CD4-positive, alpha-beta T cell (primary cell): ENCODE measurements at regions not wholly inside any gene's neighbourhood (a gene's known extent, or its start where the extent isn't known, plus 50 kb on each side); places are given as distances from the start of the nearest gene placed in this dataset.

ENCODE experiments used
- ATAC-seq: fragments of 200-7000 bp; cut with Tn5 transposase; one replicate; pipeline ENCODE4 v1.10.0; 2022; ENCODE audit warnings: mild to moderate bottlenecking; ENCODE audit not compliant: poor library complexity
- CTCF ChIA-PET: fragments of 350-600 bp; sonication (Branson Sonifier 250); formaldehyde crosslinking; loops from one replicate; lab custom pipeline; 2021; ENCODE audit warnings: antibody characterized with exemption, inconsistent platforms; lab: Charles Lee
- POLR2A ChIA-PET: fragments of 350-600 bp; sonication (Branson Sonifier 250); formaldehyde crosslinking; loops from one replicate; lab custom pipeline; 2021; ENCODE audit warnings: antibody characterized with exemption, inconsistent platforms; lab: Charles Lee
- DNase-seq, 14 experiments: peaks; one replicate each; pipeline ENCODE4 v3.0.0-alpha.2; 2013 to 2020; ENCODE audit warnings: mixed read lengths in 2 of 14
- H3K27ac ChIP-seq, 2 donors: one replicate each; pipeline versions ENCODE4 v1.5.1 to v1.7.0; 2013; ENCODE audit warnings: low read length in 2 of 2, low read depth in 1 of 2, mild to moderate bottlenecking in 1 of 2
- H3K27me3 ChIP-seq, 2 experiments: 1 replicate in 1 of 2; 2 replicates in 1 of 2; pipeline versions ENCODE4 v1.6.1 to v1.7.0; 2013; ENCODE audit warnings: low read length in 2 of 2, control low read depth in 1 of 2, mild to moderate bottlenecking in 1 of 2, moderate library complexity in 1 of 2; ENCODE audit not compliant: insufficient read depth in 2 of 2, control insufficient read depth in 1 of 2
- H3K36me3 ChIP-seq: one replicate; pipeline ENCODE4 v1.6.1; 2013; ENCODE audit warnings: low read length, control low read depth; ENCODE audit not compliant: insufficient read depth
- H3K4me1 ChIP-seq: one replicate; pipeline ENCODE4 v1.6.1; 2013; ENCODE audit warnings: low read length, control low read depth; ENCODE audit not compliant: insufficient read depth
- H3K4me3 ChIP-seq: one replicate; pipeline ENCODE4 v1.5.1; 2013; ENCODE audit warnings: mild to moderate bottlenecking, low read length, moderate library complexity
- H3K9me3 ChIP-seq, 2 experiments: 1 replicate in 1 of 2; 2 replicates in 1 of 2; pipeline versions ENCODE4 v1.6.1 to v1.7.0; 2013; ENCODE audit warnings: low read length in 2 of 2, mild to moderate bottlenecking in 2 of 2, control low read depth in 1 of 2, moderate library complexity in 1 of 2; ENCODE audit not compliant: control insufficient read depth in 1 of 2, insufficient read depth in 1 of 2
- H3K27ac Mint-ChIP-seq: one replicate; pipeline ENCODE4 v1.8.0; 2020; ENCODE audit warnings: mixed read lengths
- H3K27me3 Mint-ChIP-seq: one replicate; pipeline ENCODE4 v1.8.0; 2021; ENCODE audit warnings: mixed read lengths
- H3K36me3 Mint-ChIP-seq: one replicate; pipeline ENCODE4 v1.8.0; 2021; ENCODE audit warnings: low read depth, mixed read lengths
- H3K4me1 Mint-ChIP-seq: one replicate; pipeline ENCODE4 v1.8.0; 2021; ENCODE audit warnings: low read depth, mixed read lengths
- H3K4me3 Mint-ChIP-seq: one replicate; pipeline ENCODE4 v1.8.0; 2020; ENCODE audit warnings: mild to moderate bottlenecking, mixed read lengths
- H3K9me3 Mint-ChIP-seq: one replicate; pipeline ENCODE4 v1.8.0; 2020; ENCODE audit warnings: mixed read lengths
- intact Hi-C, 2 experiments: fragments of 100-400 bp; cut with DNase I in 1 of 2; cut with micrococcal nuclease in 1 of 2; formaldehyde crosslinking; loops; one replicate each; pipeline versions ENCODE4 v1.15.1 to v1.9.0; 2023 to 2025; cut with DNase I, micrococcal nuclease
- TF ChIP-seq, protein P1 (sequence below): fragments of 200-600 bp; IDR thresholded peaks from one replicate; pipeline ENCODE4 v1.8.0; 2022; ENCODE audit warnings: antibody characterized with exemption, mild to moderate bottlenecking

DNA sequence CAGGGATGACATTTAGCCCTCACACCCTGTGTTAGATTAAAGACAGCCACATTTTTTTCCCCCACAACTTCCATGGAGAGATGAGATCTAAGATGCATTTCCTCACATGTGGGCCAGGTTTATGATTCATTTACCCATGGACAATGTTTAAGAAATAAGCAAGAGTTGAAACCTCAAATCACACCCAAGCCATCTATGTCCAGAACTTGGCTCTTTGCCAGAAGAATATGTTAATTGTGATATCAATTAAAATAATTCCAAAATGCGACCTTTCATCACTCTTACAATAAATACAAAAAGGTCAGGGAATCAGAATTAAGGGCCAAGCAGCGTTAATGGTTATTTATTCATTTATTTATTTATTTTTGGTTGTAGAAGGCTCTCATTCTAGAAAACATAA lies 1376.9 kb upstream of the TMEM132C start:
- intact Hi-C loops = no loop called here
- CTCF ChIA-PET = no interaction called here
- no peak for ATAC-seq

DNA sequence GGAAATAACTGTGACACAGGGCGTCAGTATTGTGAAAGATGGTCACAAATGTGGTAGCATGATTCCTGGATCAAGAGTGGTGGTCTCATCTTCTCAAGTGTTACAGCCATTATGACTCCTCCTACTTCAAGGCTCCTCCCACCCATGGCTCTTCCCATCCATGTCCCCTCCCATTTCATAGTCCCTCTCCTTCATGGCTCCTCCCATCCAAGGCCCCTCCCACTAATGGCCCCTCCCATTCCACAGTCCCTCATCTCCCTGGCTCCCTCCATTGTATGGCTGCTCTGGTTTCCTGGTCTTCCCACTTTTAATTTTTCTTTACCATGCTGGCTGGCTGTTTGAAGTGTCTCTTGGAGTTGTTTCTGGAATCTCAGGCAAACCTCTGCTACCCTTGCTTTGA lies 1375.2 kb upstream of the TMEM132C start:
- Histone ChIP-seq H3K4me1 (no peaks in the 10 kb centered on the region), H3K9me3 (peaks cover 0 to 6% of the 10 kb centered on the region in 2 experiments), H3K27ac (no peak overlapping the region), H3K4me3 (no peak overlapping the region), H3K27me3 (no peaks in the 10 kb centered on the region), H3K36me3 (no peaks in the 10 kb centered on the region)
- Mint-ChIP-seq H3K27ac (no peak overlapping the region), H3K9me3 (peaks cover 3% of the 10 kb centered on the region), H3K27me3 (peaks cover 3% of the 10 kb centered on the region), H3K4me3 (no peak overlapping the region), H3K4me1 (no peaks in the 10 kb centered on the region), H3K36me3 (no peaks in the 10 kb centered on the region)
- TF ChIP-seq, protein P1, sequence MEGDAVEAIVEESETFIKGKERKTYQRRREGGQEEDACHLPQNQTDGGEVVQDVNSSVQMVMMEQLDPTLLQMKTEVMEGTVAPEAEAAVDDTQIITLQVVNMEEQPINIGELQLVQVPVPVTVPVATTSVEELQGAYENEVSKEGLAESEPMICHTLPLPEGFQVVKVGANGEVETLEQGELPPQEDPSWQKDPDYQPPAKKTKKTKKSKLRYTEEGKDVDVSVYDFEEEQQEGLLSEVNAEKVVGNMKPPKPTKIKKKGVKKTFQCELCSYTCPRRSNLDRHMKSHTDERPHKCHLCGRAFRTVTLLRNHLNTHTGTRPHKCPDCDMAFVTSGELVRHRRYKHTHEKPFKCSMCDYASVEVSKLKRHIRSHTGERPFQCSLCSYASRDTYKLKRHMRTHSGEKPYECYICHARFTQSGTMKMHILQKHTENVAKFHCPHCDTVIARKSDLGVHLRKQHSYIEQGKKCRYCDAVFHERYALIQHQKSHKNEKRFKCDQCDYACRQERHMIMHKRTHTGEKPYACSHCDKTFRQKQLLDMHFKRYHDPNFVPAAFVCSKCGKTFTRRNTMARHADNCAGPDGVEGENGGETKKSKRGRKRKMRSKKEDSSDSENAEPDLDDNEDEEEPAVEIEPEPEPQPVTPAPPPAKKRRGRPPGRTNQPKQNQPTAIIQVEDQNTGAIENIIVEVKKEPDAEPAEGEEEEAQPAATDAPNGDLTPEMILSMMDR = no peak
- no peak for ATAC-seq
- no peak for DNase-seq
- intact Hi-C loops = no loop called here
- ChIA-PET CTCF (no interaction called here), POLR2A (no interaction called here)

More for the DNA sequence above, 1376.9 kb upstream of the TMEM132C start:
- POLR2A ChIA-PET = no interaction called here
- Mint-ChIP-seq H3K36me3 (no peaks in the 10 kb centered on the region), H3K4me1 (no peaks in the 10 kb centered on the region), H3K27ac (no peak overlapping the region), H3K4me3 (no peak overlapping the region), H3K27me3 (peaks cover 3% of the 10 kb centered on the region), H3K9me3 (peaks cover 3% of the 10 kb centered on the region)
- Histone ChIP-seq H3K4me3 (no peak overlapping the region), H3K27me3 (no peaks in the 10 kb centered on the region), H3K36me3 (no peaks in the 10 kb centered on the region), H3K27ac (no peak overlapping the region), H3K4me1 (no peaks in the 10 kb centered on the region), H3K9me3 (peaks cover 0 to 6% of the 10 kb centered on the region in 2 experiments)
- TF ChIP-seq, protein P1 = no peak
- DNase-seq = no peak

DNA sequence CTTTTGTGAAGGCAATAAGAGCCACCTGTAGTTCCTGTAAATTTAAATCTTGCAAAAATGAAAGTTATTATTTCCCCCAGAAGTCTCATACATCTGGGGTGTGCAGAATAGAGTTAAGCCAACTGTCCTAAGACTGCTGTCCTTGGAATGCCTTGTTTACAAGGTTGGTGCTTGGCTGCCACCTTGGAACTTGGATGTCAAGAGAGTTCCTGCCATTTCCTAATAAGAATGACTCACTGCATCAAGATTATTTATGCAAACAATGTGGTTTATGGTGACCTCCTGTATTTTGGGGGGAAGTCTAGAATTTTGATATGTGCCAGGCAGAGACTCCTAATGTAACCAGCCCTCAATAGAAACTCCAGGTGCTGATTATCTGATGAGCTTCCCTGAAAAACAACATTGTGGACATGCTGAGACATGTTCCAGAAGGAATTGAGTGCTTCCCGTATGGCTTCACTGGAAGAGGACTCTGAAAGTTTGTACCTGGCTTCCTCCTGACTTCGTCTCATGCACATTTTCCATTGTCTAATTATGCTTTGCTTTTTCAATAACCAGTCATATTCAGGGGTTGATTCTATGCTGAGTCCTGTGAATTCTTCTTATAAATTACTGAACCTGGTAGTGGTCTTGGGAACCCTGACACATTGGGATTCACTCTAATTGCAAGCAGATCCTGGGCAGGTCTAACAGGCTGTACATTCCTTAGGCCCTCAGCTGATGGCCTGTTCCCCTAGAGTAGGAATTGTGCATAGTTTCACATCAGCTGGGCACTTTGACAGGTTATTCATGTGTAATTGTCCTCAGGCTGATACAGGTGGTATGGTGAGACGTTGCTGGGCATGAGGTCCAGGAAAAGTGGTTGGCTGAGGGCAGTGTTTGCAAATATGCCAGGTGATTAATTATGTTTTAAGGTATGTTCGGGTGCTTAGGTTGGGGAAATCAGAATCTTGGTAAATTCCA lies 1370.7 kb upstream of the TMEM132C start:
- intact Hi-C loops = no loop called here
- H3K27ac ChIP-seq = no peak overlapping the region
- Mint-ChIP-seq H3K36me3 (no peaks in the 10 kb centered on the region), H3K27ac (no peak overlapping the region), H3K27me3 (no peaks in the 10 kb centered on the region), H3K4me3 (no peak overlapping the region), H3K4me1 (no peaks in the 10 kb centered on the region), H3K9me3 (peaks cover 2% of the 10 kb centered on the region)
- no peak overlapping the region for H3K4me3 ChIP-seq
- H3K27me3 ChIP-seq = no peaks in the 10 kb centered on the region
- H3K36me3 ChIP-seq = no peaks in the 10 kb centered on the region
- no peak for DNase-seq
- H3K4me1 ChIP-seq = no peaks in the 10 kb centered on the region
- TF ChIP-seq, protein P1 = no peak
- no peak for ATAC-seq
- CTCF ChIA-PET = no interaction called here
- POLR2A ChIA-PET = no interaction called here
- H3K9me3 ChIP-seq = peaks cover 0 to 2% of the 10 kb centered on the region in 2 experiments
